Stimulated activated CD8-positive, alpha-beta memory T cell treated with anti-CD3 and anti-CD28 coated beads, Interleukin-2, amount 100 ng/mL, for 48 hours (primary cell): ENCODE measurements at regions not wholly inside any gene's neighbourhood (a gene's known extent, or its start where the extent isn't known, plus 50 kb on each side); places are given as distances from the start of the nearest gene placed in this dataset.

Source experiments
- DNase-seq, 2 donors: peaks; one replicate each; pipeline ENCODE4 v3.0.0-alpha.2; 2020; ENCODE audit warnings: low read depth in 2 of 2

- no peak for DNase-seq
These were observed 51.5 kb upstream of the ANTXR2 start for GRCh38 chr4:80124246-80125211.
